Upper lobe of left lung (tissue), 6 donors: ENCODE measurements at regions not wholly inside any gene's neighbourhood (a gene's known extent, or its start where the extent isn't known, plus 50 kb on each side); places are given as distances from the start of the nearest gene placed in this dataset.
"Not testable (repeated sequence)": the region's sequence is repeated elsewhere in the genome, so short reads cannot be mapped to it uniquely, and the experiment has no call there.

ENCODE experiments used
- ATAC-seq, 2 donors: fragments of 200-7000 bp; cut with Tn5 transposase; one replicate each; pipeline ENCODE4 v1.9.1; 2022; ENCODE audit warnings: mild to moderate bottlenecking in 2 of 2, moderate library complexity in 2 of 2; ENCODE audit not compliant: low FRiP score in 2 of 2
- DNase-seq, 2 donors: peaks; one replicate each; pipeline ENCODE4 v3.0.0-alpha.2; 2019 to 2020
- H3K27ac ChIP-seq, 4 donors: fragments of 200-600 bp; sonication (generic); one replicate each; pipeline ENCODE4 v1.5.1; 2016 to 2019
- H3K27me3 ChIP-seq, 4 donors: fragments of 200-600 bp; sonication (generic); one replicate each; pipeline ENCODE4 v1.5.1; 2017 to 2019
- H3K36me3 ChIP-seq, 4 donors: fragments of 200-600 bp; sonication (generic); one replicate each; pipeline ENCODE4 v1.5.1; 2016 to 2019
- H3K4me1 ChIP-seq, 4 donors: fragments of 200-600 bp; sonication (generic); one replicate each; pipeline ENCODE4 v1.5.1; 2018 to 2019
- H3K4me3 ChIP-seq, 4 donors: fragments of 200-600 bp; sonication (generic); one replicate each; pipeline ENCODE4 v1.5.1; 2017 to 2019; ENCODE audit warnings: mild to moderate bottlenecking in 2 of 4, moderate library complexity in 1 of 4
- H3K9me3 ChIP-seq, 4 donors: fragments of 200-600 bp; sonication (generic); one replicate each; pipeline ENCODE4 v1.5.1; 2018 to 2019
- CTCF ChIP-seq, 6 experiments: fragments of 450-650 bp in 4 of 6; fragments of 200-600 bp in 2 of 6; sonication (generic) in 2 of 6; IDR thresholded peaks; one replicate each; pipeline ENCODE4 v1.5.1; 2016 to 2019; ENCODE audit warnings: antibody characterized with exemption in 6 of 6
- EP300 ChIP-seq, 4 donors: sonication (generic); formaldehyde crosslinking; IDR thresholded peaks; one replicate each; pipeline ENCODE4 v1.5.1; 2017; ENCODE audit warnings: antibody characterized with exemption in 4 of 4, control low read depth in 2 of 4
- POLR2A ChIP-seq, 4 donors: fragments of 450-650 bp; IDR thresholded peaks; one replicate each; pipeline ENCODE4 v1.5.1; 2016 to 2017; ENCODE audit warnings: antibody characterized with exemption in 4 of 4, mild to moderate bottlenecking in 2 of 4
- POLR2AphosphoS5 ChIP-seq, 2 donors: sonication (generic); formaldehyde crosslinking; IDR thresholded peaks; one replicate each; pipeline ENCODE4 v1.5.1; 2017; ENCODE audit warnings: antibody characterized with exemption in 2 of 2
- WGBS, 2 donors: methylation state at CpG; one replicate each; pipeline ENCODE4 v1.1.5; 2017 to 2018; 5-methylcytosine and 5-hydroxymethylcytosine counted together
- donor health status: DM: no; HTN: no; CAD: no; lungs with moderate emphysema.
- donor health status: DM: no; HTN: yes; CAD: no; lungs with severe emphysema.

- WGBS, 2 donors: 88 to 91% methylated on average over 3 of the region's 3 CpGs
- TF ChIP-seq POLR2AphosphoS5 (IDR thresholded peaks at IDR 0.05) (no peak), POLR2A (IDR thresholded peaks at IDR 0.05) (no peak), EP300 (IDR thresholded peaks at IDR 0.05) (no peak), CTCF (IDR thresholded peaks at IDR 0.05) (no peak)
- Histone ChIP-seq H3K4me1 (no peaks in the 10 kb centered on the region), H3K9me3 (peaks cover 0 to 7% (median 2%) of the 10 kb centered on the region in 4 donors), H3K36me3 (no peaks in the 10 kb centered on the region), H3K27me3 (no peaks in the 10 kb centered on the region), H3K27ac (no peak overlapping the region), H3K4me3 (no peak overlapping the region)
- ATAC-seq (no peak), DNase-seq (no peak)
Measured at GRCh38 chr2:16068552-16068940, 128.2 kb downstream of the MYCN start.

GRCh38 chr2:16067866-16068551 lies 127.7 kb downstream of the MYCN start:
- no peak overlapping the region for H3K4me3 ChIP-seq
- ATAC-seq: no peak
- 85 to 90% methylated on average over 11 of the region's 11 CpGs for WGBS, 2 donors

GRCh38 chr2:16067444-16067843 lies 127.1 kb downstream of the MYCN start:
- H3K27me3 ChIP-seq: no peaks in the 10 kb centered on the region
- no peaks in the 10 kb centered on the region for H3K36me3 ChIP-seq
- peaks cover 0 to 15% (median 10%) of the 10 kb centered on the region in 4 donors for H3K9me3 ChIP-seq
- TF ChIP-seq POLR2A (IDR thresholded peaks at IDR 0.05) (no peak), EP300 (IDR thresholded peaks at IDR 0.05) (no peak)
- H3K4me3 ChIP-seq: no peak overlapping the region
- ATAC-seq (no peak), DNase-seq (no peak)
- no peak overlapping the region for H3K27ac ChIP-seq
- H3K4me1 ChIP-seq: no peaks in the 10 kb centered on the region
- 75 to 77% methylated on average over 5 of the region's 5 CpGs for WGBS, 2 donors

More at GRCh38 chr2:16067866-16068551, 127.7 kb downstream of the MYCN start:
- TF ChIP-seq POLR2A (IDR thresholded peaks at IDR 0.05): no peak
- TF ChIP-seq POLR2AphosphoS5 (IDR thresholded peaks at IDR 0.05): no peak
- TF ChIP-seq CTCF (IDR thresholded peaks at IDR 0.05): no peak
- no peak for TF ChIP-seq EP300 (IDR thresholded peaks at IDR 0.05)
- H3K36me3 ChIP-seq: no peaks in the 10 kb centered on the region
- H3K27me3 ChIP-seq: no peaks in the 10 kb centered on the region
- DNase-seq: peak in 1 of 2 donors; percentile 27
- H3K9me3 ChIP-seq: peaks cover 0 to 10% (median 7%) of the 10 kb centered on the region in 4 donors
- H3K27ac ChIP-seq: no peak overlapping the region
- no peaks in the 10 kb centered on the region for H3K4me1 ChIP-seq

GRCh38 chr2:16067037-16067406 lies 126.7 kb downstream of the MYCN start:
- ATAC-seq (no peak), DNase-seq (no peak)
- no peak for TF ChIP-seq EP300 (IDR thresholded peaks at IDR 0.05)
- no peak for TF ChIP-seq POLR2AphosphoS5 (IDR thresholded peaks at IDR 0.05)
- no peak for TF ChIP-seq POLR2A (IDR thresholded peaks at IDR 0.05)
- no peak for TF ChIP-seq CTCF (IDR thresholded peaks at IDR 0.05)
- H3K4me3 ChIP-seq: no peak overlapping the region
- no peaks in the 10 kb centered on the region for H3K27me3 ChIP-seq
- no peaks in the 10 kb centered on the region for H3K36me3 ChIP-seq
- H3K4me1 ChIP-seq: no peaks in the 10 kb centered on the region
- peaks cover 0 to 15% (median 11%) of the 10 kb centered on the region in 4 donors for H3K9me3 ChIP-seq
- WGBS, 2 donors: 87 to 91% methylated on average over 10 of the region's 10 CpGs
- H3K27ac ChIP-seq: no peak overlapping the region

- Histone ChIP-seq H3K27me3 (no peaks in the 10 kb centered on the region), H3K27ac (no peak overlapping the region), H3K36me3 (no peaks in the 10 kb centered on the region), H3K4me3 (no peak overlapping the region), H3K9me3 (peaks cover 0 to 15% (median 11%) of the 10 kb centered on the region in 4 donors), H3K4me1 (no peaks in the 10 kb centered on the region)
- 77 to 78% methylated on average over 4 of the region's 4 CpGs for WGBS, 2 donors
- no peak for ATAC-seq
- no peak for DNase-seq
- no peak for TF ChIP-seq POLR2AphosphoS5 (IDR thresholded peaks at IDR 0.05)
- no peak for TF ChIP-seq POLR2A (IDR thresholded peaks at IDR 0.05)
- no peak for TF ChIP-seq EP300 (IDR thresholded peaks at IDR 0.05)
- TF ChIP-seq CTCF (IDR thresholded peaks at IDR 0.05): no peak
Measured at GRCh38 chr2:16066261-16067036, 126.1 kb downstream of the MYCN start.

- not testable (repeated sequence) for H3K4me3 ChIP-seq, ATAC-seq, H3K27me3 ChIP-seq, DNase-seq, H3K27ac ChIP-seq, H3K36me3 ChIP-seq, H3K4me1 ChIP-seq
- peaks cover 0 to 15% (median 11%) of the 10 kb centered on the region in 4 donors for H3K9me3 ChIP-seq
- WGBS, 2 donors: 73 to 74% methylated on average over 4 of the region's 4 CpGs
Measured at GRCh38 chr2:16065272-16066069, 125.1 kb downstream of the MYCN start.
